ENCODE measurements at regions not wholly inside any gene's neighbourhood (a gene's known extent, or its start where the extent isn't known, plus 50 kb on each side); places are given as distances from the start of the nearest gene placed in this dataset.

DNA sequence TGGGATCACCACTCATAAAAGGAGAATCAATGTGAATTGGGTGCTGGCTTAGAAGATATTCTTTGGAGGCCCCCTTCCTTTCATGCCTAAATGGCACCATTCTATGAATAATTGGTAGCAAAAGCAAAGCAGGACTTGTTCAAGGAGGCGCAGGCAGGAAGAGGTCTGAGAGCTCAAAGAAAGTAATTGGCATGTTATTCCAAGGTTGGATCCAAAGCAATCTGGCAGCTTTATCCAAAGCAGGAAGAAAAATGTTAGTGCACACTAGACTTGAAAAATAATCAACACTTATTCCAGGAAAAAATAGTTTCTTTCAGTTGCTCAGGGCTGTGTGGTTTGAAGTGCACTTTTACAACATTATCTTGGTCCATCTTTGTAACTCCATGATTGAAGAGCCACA is 326.4 kb downstream of the NUAK1 start (continued):
- TF ChIP-seq STAT1 (conservative IDR thresholded peaks at IDR 0.05) (no peak), RAD21 (IDR thresholded peaks at IDR 0.05; ENCODE audit: insufficient read depth, low read depth, low read length) (no peak)

DNA sequence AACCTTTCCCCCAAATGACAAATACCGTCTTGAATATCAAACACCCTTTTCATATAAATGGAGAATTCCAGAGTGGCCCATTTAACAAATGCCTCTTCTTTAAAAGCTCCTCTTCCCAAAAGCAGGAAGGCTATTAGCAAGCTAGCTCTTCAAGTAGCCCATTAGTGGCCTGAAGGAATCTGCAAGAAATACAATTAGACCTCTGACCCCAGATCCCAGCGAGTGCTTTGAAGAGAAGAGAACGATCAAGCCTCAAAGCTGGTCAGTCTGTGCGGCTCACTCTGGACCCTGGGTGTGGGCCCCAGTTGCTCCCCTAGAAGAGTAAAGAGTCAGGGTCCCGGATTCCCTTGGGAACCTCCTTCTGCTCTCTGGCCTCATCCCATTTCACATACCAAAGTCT is 325.6 kb downstream of the NUAK1 start:
- ChIA-PET SMC1A (ENCODE audit: uncharacterized antibody, unreplicated experiment) (no interaction called here), CTCF (no interaction called here), RAD21 (ENCODE audit: unreplicated experiment) (no interaction called here), POLR2A (no interaction called here)
- Histone ChIP-seq H3K4me3 (no peak overlapping the region), H3K9ac (ENCODE audit: control insufficient read depth, insufficient read depth, low read length) (no peak overlapping the region), H3K9me3 (replicated peaks; ENCODE audit: control insufficient read depth, insufficient read depth, low read length) (no peaks in the 10 kb centered on the region), H3K4me2 (ENCODE audit: control insufficient read depth, insufficient read depth) (no peak overlapping the region), H3K27me3 (replicated peaks in 1 of 2; ENCODE audit: control insufficient read depth in 2 of 2, insufficient read depth in 2 of 2, low read length in 1 of 2) (peaks cover 0 to 3% of the 10 kb centered on the region in 2 experiments; a peak in 2 of 4 replicates), H3K27ac (ENCODE audit: control insufficient read depth, insufficient read depth) (no peak overlapping the region), H2AFZ (ENCODE audit: control insufficient read depth, low read depth, low read length) (no peak overlapping the region), H3K79me2 (ENCODE audit: control insufficient read depth, insufficient read depth, low read length) (no peaks in the 10 kb centered on the region), H4K20me1 (ENCODE audit: control insufficient read depth, insufficient read depth) (no peaks in the 10 kb centered on the region; the same call in 1 of the 2 replicates), H3K4me1 (ENCODE audit: control insufficient read depth, insufficient read depth, low read length) (no peaks in the 10 kb centered on the region), H3K36me3 (ENCODE audit: control insufficient read depth in 2 of 2, insufficient read depth in 2 of 2, low read length in 1 of 2) (no peaks in the 10 kb centered on the region)
- ATAC-seq, result no peak
- FAIRE-seq, result no peak
- no TSS peak for BruUV-seq (replicated peaks)
- in situ Hi-C loops (cut with MboI) (no loop called here), intact Hi-C loops (cut with micrococcal nuclease; ENCODE audit: unreplicated experiment) (no loop called here)
- 22% methylated on average over 5 of the region's 5 CpGs for WGBS (ENCODE audit: insufficient coverage, insufficient replicate concordance, low lambda C conversion rate, missing lambda C conversion rate)
- no peak for DNase-seq (ENCODE audit: low read depth, low spot score)
- no peak for TF ChIP-seq NFIC (IDR thresholded peaks at IDR 0.05; ENCODE audit: low read depth, low read length)
- TF ChIP-seq NR2C2 (IDR thresholded peaks at IDR 0.05; ENCODE audit: borderline replicate concordance, control insufficient read depth, insufficient read length, low read depth), result no peak
- no peak for TF ChIP-seq ZNF24 (IDR thresholded peaks at IDR 0.05)
- TF ChIP-seq HDAC2 (IDR thresholded peaks at IDR 0.05), result no peak
- no peak for TF ChIP-seq GATAD2B (conservative IDR thresholded peaks at IDR 0.05; ENCODE audit: low read depth)
- TF ChIP-seq CEBPZ (IDR thresholded peaks at IDR 0.05; ENCODE audit: low read depth, low read length), result no peak
- no peak for TF ChIP-seq YBX1 (IDR thresholded peaks at IDR 0.05)
- TF ChIP-seq, protein P1, sequence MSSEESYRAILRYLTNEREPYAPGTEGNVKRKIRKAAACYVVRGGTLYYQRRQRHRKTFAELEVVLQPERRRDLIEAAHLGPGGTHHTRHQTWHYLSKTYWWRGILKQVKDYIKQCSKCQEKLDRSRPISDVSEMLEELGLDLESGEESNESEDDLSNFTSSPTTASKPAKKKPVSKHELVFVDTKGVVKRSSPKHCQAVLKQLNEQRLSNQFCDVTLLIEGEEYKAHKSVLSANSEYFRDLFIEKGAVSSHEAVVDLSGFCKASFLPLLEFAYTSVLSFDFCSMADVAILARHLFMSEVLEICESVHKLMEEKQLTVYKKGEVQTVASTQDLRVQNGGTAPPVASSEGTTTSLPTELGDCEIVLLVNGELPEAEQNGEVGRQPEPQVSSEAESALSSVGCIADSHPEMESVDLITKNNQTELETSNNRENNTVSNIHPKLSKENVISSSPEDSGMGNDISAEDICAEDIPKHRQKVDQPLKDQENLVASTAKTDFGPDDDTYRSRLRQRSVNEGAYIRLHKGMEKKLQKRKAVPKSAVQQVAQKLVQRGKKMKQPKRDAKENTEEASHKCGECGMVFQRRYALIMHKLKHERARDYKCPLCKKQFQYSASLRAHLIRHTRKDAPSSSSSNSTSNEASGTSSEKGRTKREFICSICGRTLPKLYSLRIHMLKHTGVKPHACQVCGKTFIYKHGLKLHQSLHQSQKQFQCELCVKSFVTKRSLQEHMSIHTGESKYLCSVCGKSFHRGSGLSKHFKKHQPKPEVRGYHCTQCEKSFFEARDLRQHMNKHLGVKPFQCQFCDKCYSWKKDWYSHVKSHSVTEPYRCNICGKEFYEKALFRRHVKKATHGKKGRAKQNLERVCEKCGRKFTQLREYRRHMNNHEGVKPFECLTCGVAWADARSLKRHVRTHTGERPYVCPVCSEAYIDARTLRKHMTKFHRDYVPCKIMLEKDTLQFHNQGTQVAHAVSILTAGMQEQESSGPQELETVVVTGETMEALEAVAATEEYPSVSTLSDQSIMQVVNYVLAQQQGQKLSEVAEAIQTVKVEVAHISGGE (CRISPR knock-in tag; IDR thresholded peaks at IDR 0.05), result no peak
- TF ChIP-seq IRF5 (IDR thresholded peaks at IDR 0.05; ENCODE audit: borderline replicate concordance), result no peak
- no peak for TF ChIP-seq EZH2 (IDR thresholded peaks at IDR 0.05; ENCODE audit: borderline replicate concordance, control insufficient read depth, low read depth, low read length)
- no peak for TF ChIP-seq ZBED1 (IDR thresholded peaks at IDR 0.05; ENCODE audit: borderline replicate concordance)
- no peak for TF ChIP-seq HDAC6 (IDR thresholded peaks at IDR 0.05; ENCODE audit: unreplicated experiment)
- no peak for TF ChIP-seq TCF12 (IDR thresholded peaks at IDR 0.05; ENCODE audit: low read depth, low read length)
- no peak for TF ChIP-seq ZNF217 (IDR thresholded peaks at IDR 0.05)
